Stimulated activated CD8-positive, alpha-beta memory T cell treated with anti-CD3 and anti-CD28 coated beads, Interleukin-12 subunit alpha, Interleukin-12 subunit beta, amount 100 ng/mL, for 24 hours (primary cell): ENCODE measurements at regions not wholly inside any gene's neighbourhood (a gene's known extent, or its start where the extent isn't known, plus 50 kb on each side); places are given as distances from the start of the nearest gene placed in this dataset.

ENCODE experiments used
- DNase-seq: peaks from one replicate; pipeline ENCODE4 v3.0.0-alpha.2; 2020; ENCODE audit errors: extremely low read depth

DNA sequence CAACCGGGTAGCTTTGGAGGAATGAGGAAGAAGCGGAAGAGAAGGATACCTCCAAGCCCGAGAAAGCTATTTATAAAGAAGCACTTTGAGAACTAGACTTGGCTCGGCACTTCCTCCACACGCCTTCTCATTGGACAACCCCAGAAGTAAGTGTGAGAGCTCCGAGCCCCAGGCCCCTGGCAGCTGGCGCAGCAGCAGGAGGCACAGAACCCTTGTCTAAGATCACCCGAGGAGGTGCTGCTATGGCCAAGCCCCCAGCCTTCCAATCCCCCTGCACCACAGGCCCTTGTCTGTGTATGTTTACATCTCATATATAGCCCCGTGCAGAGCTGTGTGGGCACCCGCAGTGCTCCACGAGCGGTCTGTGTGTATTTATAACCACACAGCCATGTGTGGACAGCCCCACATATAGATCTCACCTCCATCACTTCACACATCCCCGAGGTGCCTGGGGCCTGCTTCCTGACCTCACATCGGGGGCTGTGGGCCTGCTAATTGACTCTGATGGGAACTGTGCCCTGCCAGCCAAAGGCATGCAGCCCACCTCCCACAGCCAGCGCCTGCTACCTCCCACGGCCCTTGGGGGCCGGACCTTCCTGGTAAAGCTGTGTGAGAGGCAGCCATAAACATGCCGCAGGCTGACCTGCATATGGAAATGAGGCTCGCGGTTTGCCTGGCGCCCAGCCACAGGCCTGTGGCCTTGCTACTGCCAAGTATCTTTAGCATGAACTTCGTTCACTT lies 96.1 kb downstream of the C17orf67 start:
- no peak for DNase-seq

DNA sequence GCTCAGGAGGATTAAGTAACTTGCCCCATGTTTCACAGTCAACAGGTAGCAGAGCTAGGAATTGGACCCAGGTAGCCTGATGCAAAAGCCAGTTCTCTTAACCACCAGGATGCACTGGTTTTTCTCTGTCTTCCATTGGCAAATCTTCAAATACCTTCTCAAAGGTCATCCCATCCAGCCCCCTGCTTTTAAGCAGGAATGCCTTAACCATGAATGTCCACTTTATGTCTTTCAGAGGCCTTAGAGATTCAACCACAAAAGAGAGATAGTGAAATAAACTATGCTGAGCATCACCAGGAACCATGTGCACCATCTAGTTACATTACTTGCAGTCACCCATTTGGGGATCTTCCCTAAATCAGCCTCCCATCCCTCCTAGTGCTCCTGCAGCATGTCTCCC lies 94.3 kb downstream of the C17orf67 start:
- DNase-seq, result no peak

DNA sequence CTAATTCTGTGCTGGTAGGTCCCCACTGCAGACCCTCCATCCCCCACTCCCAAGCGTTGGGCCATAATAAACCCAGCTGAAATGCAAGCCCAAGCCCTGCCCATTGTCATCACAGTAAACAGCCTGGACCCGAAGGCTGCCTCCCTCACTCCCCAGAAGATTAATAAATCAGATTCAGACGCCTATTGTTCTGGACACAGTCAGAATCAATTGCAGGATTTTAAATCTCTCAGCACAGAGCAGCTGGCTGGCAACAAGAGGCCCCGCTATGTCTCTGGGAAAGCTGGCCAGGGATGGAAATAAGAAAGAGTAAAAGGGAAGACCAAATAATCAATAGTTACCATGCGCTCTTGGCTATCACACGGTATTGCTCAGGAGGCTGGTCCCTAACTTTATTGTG lies 93.9 kb downstream of the C17orf67 start:
- DNase-seq, result no peak

DNA sequence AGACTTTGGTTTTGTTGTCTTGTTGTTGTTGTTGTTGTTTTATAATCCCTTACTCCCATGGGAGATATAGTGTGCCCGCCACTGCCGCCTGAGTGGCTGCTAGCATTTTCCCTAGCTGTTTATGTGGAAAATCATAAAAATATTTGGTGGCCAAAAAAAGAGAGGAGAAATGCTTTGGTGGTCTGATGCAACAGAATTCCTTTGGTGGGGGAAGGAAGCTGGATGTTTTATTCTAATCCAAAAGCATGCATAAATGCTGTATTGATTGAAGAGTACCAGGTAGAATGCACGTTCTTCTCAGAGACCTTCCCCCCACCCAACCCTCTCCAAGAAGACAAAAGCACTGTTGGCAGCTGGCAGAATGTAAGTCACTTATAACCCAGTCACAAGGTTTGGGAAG lies 93.2 kb downstream of the C17orf67 start:
- no peak for DNase-seq
